ENCODE measurements at regions not wholly inside any gene's neighbourhood (a gene's known extent, or its start where the extent isn't known, plus 50 kb on each side); places are given as distances from the start of the nearest gene placed in this dataset.
"Not testable (repeated sequence)": the region's sequence is repeated elsewhere in the genome, so short reads cannot be mapped to it uniquely, and the experiment has no call there.

- no peak for DNase-seq
Measured at GRCh38 chr6:121771937-121772720, 336.7 kb downstream of the GJA1 start.

GRCh38 chr6:121776054-121776453 is 340.6 kb downstream of the GJA1 start:
- no peak for DNase-seq

- no peak for DNase-seq
Measured at GRCh38 chr6:121780325-121781321, 345.2 kb downstream of the GJA1 start.

GRCh38 chr6:121791396-121792315 is 356.2 kb downstream of the GJA1 start:
- DNase-seq = no peak

GRCh38 chr6:121794630-121795029 is 359.2 kb downstream of the GJA1 start:
- DNase-seq = no peak

GRCh38 chr6:121797598-121797997 is 362.2 kb downstream of the GJA1 start:
- not testable (repeated sequence) for DNase-seq

- DNase-seq = not testable (repeated sequence)
Measured at GRCh38 chr6:121798126-121798525, 362.7 kb downstream of the GJA1 start.

- DNase-seq = no peak
Measured at GRCh38 chr6:121799574-121799973, 364.1 kb downstream of the GJA1 start.

GRCh38 chr6:121800047-121800446 is 364.6 kb downstream of the GJA1 start:
- DNase-seq = no peak

- no peak for DNase-seq
Measured at GRCh38 chr6:121806116-121806515, 370.7 kb downstream of the GJA1 start.

GRCh38 chr6:121809211-121809610 is 373.8 kb downstream of the GJA1 start:
- DNase-seq = no peak

GRCh38 chr6:121810158-121811032 is 374.9 kb downstream of the GJA1 start:
- no peak for DNase-seq

GRCh38 chr6:121811106-121811505 is 375.7 kb downstream of the GJA1 start:
- DNase-seq = no peak

- no peak for DNase-seq
Measured at GRCh38 chr6:121816361-121816760, 380.9 kb downstream of the GJA1 start.

- no peak for DNase-seq
Measured at GRCh38 chr6:121816906-121817540, 381.6 kb downstream of the GJA1 start.

- no peak for DNase-seq
Measured at GRCh38 chr6:121823437-121823851, 388.0 kb downstream of the GJA1 start.

GRCh38 chr6:121826156-121826810 is 390.8 kb downstream of the GJA1 start:
- no peak for DNase-seq

- DNase-seq = no peak
Measured at GRCh38 chr6:121828146-121828886, 392.9 kb downstream of the GJA1 start.

GRCh38 chr6:121830736-121831135 is 395.3 kb downstream of the GJA1 start:
- no peak for DNase-seq

GRCh38 chr6:121835662-121836061 is 400.2 kb downstream of the GJA1 start:
- no peak for DNase-seq
